NCI-H748 (cell line): ENCODE measurements at regions not wholly inside any gene's neighbourhood (a gene's known extent, or its start where the extent isn't known, plus 50 kb on each side); places are given as distances from the start of the nearest gene placed in this dataset.

Experiments used
- DNase-seq: peaks from one replicate; lab custom pipeline; 2025; ENCODE audit not compliant: unreplicated experiment; lab: John Stamatoyannopoulos, UW

GRCh38 chr12:43294916-43295315, 257.1 kb downstream of the ADAMTS20 start:
- no peak for DNase-seq

DNA sequence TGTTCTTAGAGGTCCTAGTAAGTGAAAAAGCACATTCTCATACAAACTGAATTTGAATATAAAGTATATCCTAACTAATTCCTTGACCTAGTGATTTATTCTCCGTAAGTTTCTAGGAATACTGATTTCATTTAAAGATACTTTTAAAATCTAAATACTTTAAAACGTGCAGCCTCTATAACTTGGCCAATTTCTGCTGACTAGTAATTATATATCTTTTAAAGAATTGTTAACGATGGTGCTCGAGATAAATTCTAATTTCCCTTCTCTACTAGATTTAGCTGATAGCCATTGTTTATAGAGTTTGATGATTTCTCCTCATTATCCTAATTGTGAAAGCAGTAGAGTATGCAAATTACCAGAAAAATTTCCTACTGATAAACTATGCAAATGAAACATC, 257.9 kb downstream of the ADAMTS20 start:
- DNase-seq: no peak

GRCh38 chr12:43293396-43293795, 258.6 kb downstream of the ADAMTS20 start:
- no peak for DNase-seq

DNA sequence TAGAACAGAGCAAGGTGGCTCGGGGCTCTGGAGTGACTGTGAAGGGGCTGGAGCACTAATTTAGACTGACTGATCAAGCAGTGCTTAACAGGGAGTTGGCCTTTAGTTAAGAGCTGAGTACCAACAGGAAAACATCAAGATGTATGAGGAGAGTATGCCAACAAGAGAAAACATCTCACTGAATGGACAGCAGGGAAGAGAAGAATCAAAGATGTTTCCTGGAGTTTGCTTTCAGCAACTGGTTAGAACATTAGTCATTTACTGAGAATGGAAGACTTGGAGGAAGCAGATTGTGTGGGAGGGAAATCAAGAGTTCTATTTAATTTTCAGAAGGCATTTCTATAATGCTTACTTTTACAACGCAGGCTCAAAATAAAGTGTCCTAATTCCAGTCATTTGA, 259.3 kb downstream of the ADAMTS20 start:
- no peak for DNase-seq

GRCh38 chr12:43291516-43291915, 260.5 kb downstream of the ADAMTS20 start:
- peak; percentile 47 for DNase-seq

DNA sequence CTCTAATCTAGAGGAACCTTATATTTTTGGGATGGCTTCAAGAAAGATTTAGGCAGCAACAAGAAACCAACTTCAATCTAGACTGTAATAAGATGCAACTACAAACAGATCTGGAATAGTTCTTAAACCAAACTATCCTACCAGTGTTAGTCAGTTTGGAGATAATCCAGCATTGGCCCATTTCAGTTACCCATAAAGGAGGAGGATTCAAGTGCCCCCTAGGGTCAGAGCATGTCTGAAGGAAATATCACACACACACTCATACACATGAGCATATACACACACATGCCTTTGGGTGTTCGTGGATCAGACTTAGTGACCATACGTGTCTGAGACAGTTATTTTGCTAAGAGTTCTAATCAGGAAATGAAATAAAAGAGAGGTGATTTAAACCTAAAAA, 261.2 kb downstream of the ADAMTS20 start:
- no peak for DNase-seq

GRCh38 chr12:43289426-43289801, 262.6 kb downstream of the ADAMTS20 start:
- no peak for DNase-seq

GRCh38 chr12:43288671-43289425, 263.2 kb downstream of the ADAMTS20 start:
- no peak for DNase-seq

GRCh38 chr12:43287706-43288383, 264.2 kb downstream of the ADAMTS20 start:
- DNase-seq: no peak

- DNase-seq: no peak
These were observed 265.0 kb downstream of the ADAMTS20 start for GRCh38 chr12:43286986-43287385.

DNA sequence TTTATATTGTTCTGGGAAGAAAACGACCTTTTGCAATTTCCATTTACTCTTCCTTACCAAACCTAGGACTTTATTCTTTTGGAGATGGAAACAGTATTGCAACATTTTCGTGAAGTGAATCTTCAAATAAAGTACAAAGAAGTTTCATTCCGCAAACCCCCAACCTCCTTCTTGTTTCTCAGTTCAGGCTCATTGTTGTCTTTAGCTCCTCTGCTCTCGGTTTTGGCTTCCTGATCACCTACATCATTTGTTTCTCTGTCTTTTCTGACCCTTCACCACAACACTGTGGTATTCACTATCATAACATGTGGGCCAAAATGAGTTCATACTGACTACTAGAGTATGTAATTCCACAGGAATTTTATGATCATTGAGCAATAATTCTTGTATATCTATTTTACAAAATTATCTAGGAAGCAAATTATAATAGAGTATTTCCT, 266.8 kb downstream of the ADAMTS20 start:
- DNase-seq: no peak

DNA sequence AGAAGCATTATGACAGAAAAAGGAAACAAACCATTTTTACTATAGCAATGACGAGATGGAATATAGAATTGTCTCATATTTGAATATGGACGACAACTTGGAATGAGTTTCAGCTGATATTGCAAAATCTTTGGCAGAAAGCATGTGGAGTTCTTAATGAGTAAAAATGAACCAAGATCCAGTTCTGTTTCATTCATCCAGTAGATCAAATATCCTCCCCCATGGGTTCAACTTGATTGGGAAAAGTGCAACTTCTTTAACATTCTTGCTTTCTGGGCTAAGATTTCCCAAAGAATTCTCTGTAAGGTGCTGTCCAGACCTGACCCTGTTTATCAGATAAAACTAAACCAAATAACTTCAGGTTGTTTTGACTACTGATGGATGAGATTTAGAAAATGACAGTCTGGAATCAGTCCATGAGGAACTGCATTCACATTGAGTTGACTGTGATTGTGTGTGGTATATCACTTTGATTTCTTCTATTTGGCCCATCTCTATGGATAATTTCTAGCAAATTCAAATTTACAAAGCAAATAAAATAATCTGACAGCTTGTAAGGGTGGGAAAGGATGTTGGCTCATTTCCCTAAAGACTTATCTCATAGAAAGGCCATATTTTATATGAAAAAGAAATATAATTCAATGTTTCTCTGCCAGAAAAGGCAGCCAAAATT, 267.4 kb downstream of the ADAMTS20 start:
- no peak for DNase-seq

GRCh38 chr12:43283206-43283605, 268.8 kb downstream of the ADAMTS20 start:
- DNase-seq: no peak

- peak; percentile 28 for DNase-seq
These were observed 269.9 kb downstream of the ADAMTS20 start for GRCh38 chr12:43282106-43282505.

DNA sequence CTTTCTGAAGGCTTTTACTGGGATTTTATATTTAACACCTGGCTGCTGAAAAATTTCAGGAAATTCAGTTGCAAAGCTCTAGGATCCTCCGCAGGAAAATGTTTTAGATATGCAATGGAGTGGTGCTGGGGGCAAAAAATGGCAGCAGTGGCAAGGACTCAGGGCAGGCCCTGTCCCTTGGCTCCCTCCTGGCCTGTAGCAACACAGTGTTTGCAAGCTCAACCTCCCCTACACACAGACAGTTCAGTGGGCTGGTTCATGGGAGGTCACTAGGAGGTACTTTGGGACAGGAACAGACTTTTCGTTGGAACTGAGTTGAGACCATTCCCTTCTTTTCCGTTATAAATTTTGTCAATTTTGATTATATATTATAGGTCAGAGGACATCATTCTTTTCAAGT, 270.4 kb downstream of the ADAMTS20 start:
- no peak for DNase-seq

- no peak for DNase-seq
These were observed 273.5 kb downstream of the ADAMTS20 start for GRCh38 chr12:43278541-43278832.

DNA sequence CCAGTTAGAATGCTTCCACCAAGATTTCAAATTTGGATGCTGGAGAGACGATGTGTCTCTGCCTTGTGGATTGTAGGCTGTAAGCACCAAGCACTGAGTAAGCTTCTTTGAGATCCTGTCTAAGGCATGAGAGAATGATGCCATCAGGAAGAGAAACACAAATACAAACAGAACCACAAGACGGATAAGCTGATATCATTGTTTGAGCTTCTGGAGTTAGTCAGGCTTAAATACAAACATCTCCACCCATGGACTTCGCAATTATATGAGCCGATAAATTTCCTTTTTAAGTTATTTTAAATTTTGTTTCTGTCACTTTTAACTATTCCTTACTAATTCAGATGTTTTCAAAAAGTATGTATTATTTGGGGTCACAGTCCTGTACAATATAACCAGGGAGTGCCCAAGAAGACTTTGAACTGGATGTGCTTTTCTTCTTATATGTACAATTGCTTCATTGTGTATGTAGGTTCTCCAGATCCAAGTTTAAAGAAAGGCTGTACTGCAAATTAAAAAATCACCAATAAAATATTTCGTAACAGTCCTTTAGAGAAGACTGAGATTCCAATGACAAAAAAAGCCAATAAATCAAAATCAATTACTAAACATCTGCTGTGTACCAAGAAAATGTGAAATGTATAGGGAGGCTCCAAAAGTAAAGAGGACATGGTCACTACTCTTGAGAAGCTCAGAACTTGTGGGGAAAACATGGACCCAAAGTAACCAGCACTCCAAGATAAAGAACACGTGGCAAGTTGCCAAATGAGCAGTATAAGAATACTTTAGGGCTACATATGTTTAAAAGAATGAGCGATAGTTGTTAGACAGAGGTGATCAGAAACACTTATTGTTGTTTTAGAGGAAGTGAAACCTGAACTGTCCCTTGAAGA, 274.1 kb downstream of the ADAMTS20 start:
- DNase-seq: no peak

DNA sequence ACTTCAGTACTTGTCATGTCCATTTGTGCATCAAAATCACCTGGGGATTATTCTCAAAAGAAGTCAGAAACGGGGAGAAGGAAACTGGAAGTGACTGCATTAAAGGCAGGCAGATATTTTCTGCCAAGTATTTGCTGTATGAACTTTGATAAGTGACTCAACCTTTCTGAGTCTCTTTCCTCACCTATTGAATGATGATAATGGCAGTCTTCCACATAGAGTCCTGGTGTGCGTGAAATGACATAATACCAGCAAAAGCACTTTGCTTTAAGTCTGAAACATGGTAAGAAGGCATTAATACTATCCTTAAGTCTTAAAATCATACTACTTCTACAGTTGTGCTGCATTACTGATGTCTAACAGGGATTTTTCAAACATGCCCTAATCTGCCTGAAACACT, 278.5 kb downstream of the ADAMTS20 start:
- DNase-seq: no peak

DNA sequence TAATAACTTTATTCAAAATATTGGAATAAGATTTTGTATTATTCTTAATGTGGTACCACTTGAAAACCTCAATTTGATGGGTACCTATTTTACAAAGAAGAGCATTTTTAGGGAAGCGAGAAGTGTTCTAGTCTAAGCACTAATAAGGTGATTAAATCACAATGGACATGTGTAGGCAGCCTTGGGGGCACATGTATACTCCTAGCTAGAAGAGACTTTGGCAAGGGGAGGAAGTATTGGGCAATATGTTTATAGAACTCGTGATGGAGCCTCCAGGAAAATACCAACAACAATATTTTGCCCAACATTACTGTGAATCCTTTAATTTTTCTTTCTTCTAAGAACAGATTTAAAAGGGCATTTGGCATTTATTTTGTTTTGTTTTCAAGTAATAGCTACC, 280.3 kb downstream of the ADAMTS20 start:
- no peak for DNase-seq

GRCh38 chr12:43267818-43268217, 284.2 kb downstream of the ADAMTS20 start:
- DNase-seq: no peak

DNA sequence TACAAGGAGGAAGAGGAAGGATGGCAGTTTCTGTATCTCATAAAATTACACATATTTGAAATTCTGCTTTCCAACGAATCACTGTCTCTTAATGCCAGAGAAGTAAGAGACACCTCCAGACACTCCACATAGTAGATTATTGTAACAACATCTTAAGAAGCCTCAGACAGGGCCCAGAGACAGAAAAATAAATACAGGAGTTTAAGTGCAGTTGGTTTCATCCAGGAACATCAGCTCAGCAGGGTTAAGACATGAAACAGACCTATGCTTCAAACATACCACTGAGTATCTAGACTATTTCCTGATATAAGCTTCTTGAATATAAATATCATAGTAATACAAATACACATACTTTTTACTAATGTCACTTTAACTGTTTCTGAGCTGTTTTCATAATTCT, 290.3 kb downstream of the ADAMTS20 start:
- DNase-seq: no peak
